Activated T-cell treated with anti-CD3 and anti-CD28 coated beads, Interleukin-2, amount 50 U/mL, for 72 hours (primary cell): ENCODE measurements at regions not wholly inside any gene's neighbourhood (a gene's known extent, or its start where the extent isn't known, plus 50 kb on each side); places are given as distances from the start of the nearest gene placed in this dataset.

Experiments used
- ATAC-seq, 2 donors: fragments of 150-1000 bp; cut with Tn5 transposase; replicated peaks in 1 of 2; 2 replicates each; pipeline ENCODE4 v1.10.0; 2021; ENCODE audit warnings: moderate library complexity in 2 of 2, mild to moderate bottlenecking in 1 of 2
- DNase-seq, 2 donors: peaks; one replicate each; pipeline ENCODE4 v3.0.0; 2021 to 2022; ENCODE audit warnings: mixed read lengths in 1 of 2
- H3K27ac Mint-ChIP-seq: one replicate; pipeline ENCODE4 v1.8.0; 2022; ENCODE audit warnings: mild to moderate bottlenecking, moderate library complexity, mixed read lengths
- H3K27me3 Mint-ChIP-seq: one replicate; pipeline ENCODE4 v1.8.0; 2022; ENCODE audit warnings: low read depth, mixed read lengths
- H3K36me3 Mint-ChIP-seq, 2 donors: one replicate each; pipeline ENCODE4 v1.8.0; 2022; ENCODE audit warnings: mixed read lengths in 2 of 2, mild to moderate bottlenecking in 1 of 2; ENCODE audit not compliant: insufficient read depth in 2 of 2
- H3K4me1 Mint-ChIP-seq: one replicate; pipeline ENCODE4 v1.8.0; 2022; ENCODE audit warnings: low read depth, mixed read lengths
- H3K4me3 Mint-ChIP-seq, 2 donors: one replicate each; pipeline ENCODE4 v1.8.0; 2022; ENCODE audit warnings: mild to moderate bottlenecking in 2 of 2, mixed read lengths in 2 of 2, moderate library complexity in 2 of 2
- H3K9me3 Mint-ChIP-seq, 2 donors: one replicate each; pipeline ENCODE4 v1.8.0; 2022; ENCODE audit warnings: mixed read lengths in 2 of 2

- no peak overlapping the region for H3K4me3 Mint-ChIP-seq
- peaks cover 18% of the 10 kb centered on the region for H3K27me3 Mint-ChIP-seq
- H3K4me1 Mint-ChIP-seq, result no peaks in the 10 kb centered on the region
- peaks cover 0 to 3% of the 10 kb centered on the region in 2 donors for H3K9me3 Mint-ChIP-seq
- DNase-seq, result no peak
- H3K27ac Mint-ChIP-seq, result no peak overlapping the region
- H3K36me3 Mint-ChIP-seq, result no peaks in the 10 kb centered on the region
- no peak for ATAC-seq
Observed at GRCh38 chr7:156543699-156544598, 96.6 kb upstream of the RNF32 start.

DNA sequence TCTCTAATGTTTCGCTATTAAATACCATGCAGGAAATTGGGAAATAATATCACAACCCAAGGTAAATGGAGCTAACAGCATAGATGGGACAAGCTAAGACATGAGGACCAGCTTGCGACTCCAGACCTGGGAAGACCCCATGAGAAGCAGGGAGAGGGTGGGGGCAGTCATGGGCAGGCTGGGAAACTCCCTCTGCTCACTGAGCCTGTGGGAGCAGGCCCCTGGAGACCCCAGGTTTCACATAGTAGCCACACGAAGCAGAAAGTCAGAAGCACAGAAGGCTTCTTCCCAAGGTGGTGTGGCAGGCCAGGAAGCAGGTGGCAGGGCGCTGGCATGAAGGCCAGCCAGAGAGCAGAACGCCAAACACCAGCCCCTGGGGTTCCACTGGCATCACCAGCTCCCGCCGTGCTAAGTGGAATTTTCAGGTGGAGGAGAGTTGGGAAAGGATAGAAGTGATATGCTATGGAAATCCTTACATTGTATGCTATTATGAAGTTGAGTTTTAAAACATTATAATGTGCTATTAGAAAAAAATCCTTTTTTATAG, 99.9 kb upstream of the RNF32 start:
- ATAC-seq (no peak), DNase-seq (no peak)
- Mint-ChIP-seq H3K27ac (no peak overlapping the region), H3K36me3 (no peaks in the 10 kb centered on the region), H3K27me3 (peaks cover 24% of the 10 kb centered on the region), H3K4me3 (no peak overlapping the region), H3K9me3 (no peaks in the 10 kb centered on the region), H3K4me1 (no peaks in the 10 kb centered on the region)

DNA sequence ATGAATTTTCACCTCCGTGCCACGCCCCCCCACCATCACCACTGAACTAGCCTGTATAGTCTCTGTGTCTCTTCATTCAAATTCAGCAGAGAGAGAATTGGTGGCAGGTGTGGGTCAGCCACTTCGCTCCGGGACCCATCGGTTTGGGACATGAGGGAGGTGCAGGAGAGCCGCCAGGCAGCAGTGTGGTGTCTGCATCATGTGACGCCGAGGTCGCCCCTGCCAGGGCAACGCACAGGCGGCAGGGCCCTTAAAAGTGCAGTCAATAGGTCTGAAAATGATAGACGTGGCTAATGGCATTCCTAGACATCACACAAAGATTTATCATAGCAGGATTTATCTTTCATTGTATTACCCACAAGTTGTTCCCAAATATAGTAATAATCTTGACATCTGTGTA, 100.6 kb upstream of the RNF32 start:
- Mint-ChIP-seq H3K9me3 (no peaks in the 10 kb centered on the region), H3K4me3 (no peak overlapping the region), H3K36me3 (no peaks in the 10 kb centered on the region), H3K27me3 (peaks cover 24% of the 10 kb centered on the region), H3K27ac (no peak overlapping the region), H3K4me1 (no peaks in the 10 kb centered on the region)
- ATAC-seq (no peak), DNase-seq (no peak)

DNA sequence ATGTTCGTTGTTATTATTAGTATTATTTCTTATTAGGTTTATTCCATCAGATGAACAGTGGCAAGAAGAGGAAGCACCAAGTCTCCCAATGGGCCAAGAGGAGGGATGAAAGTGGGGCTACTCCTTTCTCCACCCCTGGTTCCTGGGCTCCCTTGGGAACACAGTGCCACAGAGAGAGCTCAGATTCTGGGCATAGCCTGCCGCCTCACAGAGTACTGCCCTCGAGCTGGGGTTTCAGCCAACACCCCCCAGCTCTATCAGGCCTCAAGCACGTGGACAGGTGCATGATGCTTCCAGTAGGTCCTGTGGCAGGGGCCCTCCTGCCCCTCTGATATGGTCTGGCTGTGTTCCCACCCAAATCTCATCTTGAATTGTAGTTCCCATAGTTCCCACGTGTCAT, 103.6 kb upstream of the RNF32 start:
- no peak for ATAC-seq
- H3K27me3 Mint-ChIP-seq, result peaks cover 22% of the 10 kb centered on the region
- no peaks in the 10 kb centered on the region for H3K9me3 Mint-ChIP-seq
- H3K27ac Mint-ChIP-seq, result no peak overlapping the region
- H3K36me3 Mint-ChIP-seq, result no peaks in the 10 kb centered on the region
- no peak overlapping the region for H3K4me3 Mint-ChIP-seq
- H3K4me1 Mint-ChIP-seq, result no peaks in the 10 kb centered on the region
- no peak for DNase-seq

DNA sequence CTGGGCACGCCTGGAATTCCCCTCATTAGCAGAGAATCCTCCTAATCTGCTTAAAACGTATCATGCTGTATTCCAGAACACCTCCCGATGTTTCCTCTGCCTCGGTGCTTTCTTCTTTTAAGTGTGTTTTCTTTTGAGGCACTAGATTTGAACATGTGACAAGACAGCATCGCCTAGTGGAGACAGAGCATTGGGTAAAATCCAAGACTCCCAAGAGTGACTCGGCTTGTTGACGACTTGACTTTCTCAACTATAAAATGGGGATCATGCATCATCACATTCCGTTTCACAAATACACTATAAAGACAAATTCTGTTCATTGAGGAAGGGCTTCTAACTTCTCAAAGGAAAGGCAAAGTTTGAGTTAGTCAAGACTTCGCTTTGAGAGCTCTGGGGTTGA, 105.6 kb upstream of the RNF32 start:
- no peak overlapping the region for H3K4me3 Mint-ChIP-seq
- H3K36me3 Mint-ChIP-seq, result no peaks in the 10 kb centered on the region
- H3K9me3 Mint-ChIP-seq, result no peaks in the 10 kb centered on the region
- no peak overlapping the region for H3K27ac Mint-ChIP-seq
- DNase-seq (no peak), ATAC-seq (no peak)
- peaks cover 17% of the 10 kb centered on the region for H3K27me3 Mint-ChIP-seq
- no peaks in the 10 kb centered on the region for H3K4me1 Mint-ChIP-seq

- Mint-ChIP-seq H3K4me1 (no peaks in the 10 kb centered on the region), H3K27ac (no peak overlapping the region), H3K27me3 (peaks cover 13% of the 10 kb centered on the region), H3K4me3 (no peak overlapping the region), H3K9me3 (no peaks in the 10 kb centered on the region), H3K36me3 (no peaks in the 10 kb centered on the region)
- no peak for ATAC-seq
- no peak for DNase-seq
Observed at GRCh38 chr7:156533964-156534363, 106.6 kb upstream of the RNF32 start.

- no peak for ATAC-seq
Observed at GRCh38 chr7:156533420-156533819, 107.2 kb upstream of the RNF32 start.

GRCh38 chr7:156532016-156532602, 108.5 kb upstream of the RNF32 start:
- no peaks in the 10 kb centered on the region for H3K27me3 Mint-ChIP-seq
- H3K27ac Mint-ChIP-seq, result no peak overlapping the region
- no peaks in the 10 kb centered on the region for H3K9me3 Mint-ChIP-seq
- DNase-seq, result no peak
- no peak for ATAC-seq
- no peaks in the 10 kb centered on the region for H3K4me1 Mint-ChIP-seq
- no peaks in the 10 kb centered on the region for H3K36me3 Mint-ChIP-seq
- no peak overlapping the region for H3K4me3 Mint-ChIP-seq

More at GRCh38 chr7:156533420-156533819, 107.2 kb upstream of the RNF32 start:
- peaks cover 12% of the 10 kb centered on the region for H3K27me3 Mint-ChIP-seq
- no peak overlapping the region for H3K4me3 Mint-ChIP-seq
- H3K36me3 Mint-ChIP-seq, result no peaks in the 10 kb centered on the region
- H3K9me3 Mint-ChIP-seq, result no peaks in the 10 kb centered on the region
- H3K4me1 Mint-ChIP-seq, result no peaks in the 10 kb centered on the region
- DNase-seq, result no peak
- no peak overlapping the region for H3K27ac Mint-ChIP-seq

GRCh38 chr7:156529956-156530355, 110.6 kb upstream of the RNF32 start:
- H3K9me3 Mint-ChIP-seq, result no peaks in the 10 kb centered on the region
- no peaks in the 10 kb centered on the region for H3K27me3 Mint-ChIP-seq
- ATAC-seq (no peak), DNase-seq (no peak)
- no peak overlapping the region for H3K27ac Mint-ChIP-seq
- H3K4me1 Mint-ChIP-seq, result no peaks in the 10 kb centered on the region
- no peaks in the 10 kb centered on the region for H3K36me3 Mint-ChIP-seq
- H3K4me3 Mint-ChIP-seq, result no peak overlapping the region

- Mint-ChIP-seq H3K4me1 (no peaks in the 10 kb centered on the region), H3K27ac (no peak overlapping the region), H3K4me3 (no peak overlapping the region), H3K36me3 (no peaks in the 10 kb centered on the region), H3K9me3 (no peaks in the 10 kb centered on the region), H3K27me3 (no peaks in the 10 kb centered on the region)
- ATAC-seq, result no peak
- no peak for DNase-seq
Observed at GRCh38 chr7:156527458-156527890, 113.1 kb upstream of the RNF32 start.

- Mint-ChIP-seq H3K4me1 (no peaks in the 10 kb centered on the region), H3K27me3 (peaks cover 9% of the 10 kb centered on the region), H3K36me3 (no peaks in the 10 kb centered on the region), H3K4me3 (no peak overlapping the region), H3K9me3 (no peaks in the 10 kb centered on the region), H3K27ac (no peak overlapping the region)
- ATAC-seq (no peak), DNase-seq (no peak)
Observed at GRCh38 chr7:156524818-156525597, 115.6 kb upstream of the RNF32 start.

GRCh38 chr7:156523447-156524048, 117.0 kb upstream of the RNF32 start:
- DNase-seq (no peak), ATAC-seq (no peak)
- Mint-ChIP-seq H3K36me3 (no peaks in the 10 kb centered on the region), H3K27ac (no peak overlapping the region), H3K4me1 (no peaks in the 10 kb centered on the region), H3K4me3 (no peak overlapping the region), H3K9me3 (no peaks in the 10 kb centered on the region), H3K27me3 (peaks cover 9% of the 10 kb centered on the region)

DNA sequence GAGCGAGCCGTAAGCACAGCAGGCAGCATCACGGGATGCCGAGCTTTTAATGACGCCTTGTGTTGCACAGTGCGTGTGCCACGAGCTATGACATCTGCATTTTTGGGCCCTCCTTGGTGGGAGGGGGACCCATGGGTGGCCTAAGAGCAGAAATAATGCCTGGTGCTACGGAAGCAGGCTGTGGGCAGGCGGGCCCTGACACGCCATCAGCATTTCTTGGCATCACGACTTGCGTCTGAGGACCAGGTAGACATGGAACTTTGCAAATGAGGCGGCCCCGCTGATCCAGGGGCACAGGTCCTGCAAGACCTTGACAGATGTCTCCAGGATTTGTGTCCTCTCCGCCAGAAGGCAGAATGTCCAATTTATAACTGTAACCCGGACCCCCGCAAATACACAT, 117.8 kb upstream of the RNF32 start:
- Mint-ChIP-seq H3K4me1 (no peaks in the 10 kb centered on the region), H3K27ac (no peak overlapping the region), H3K4me3 (no peak overlapping the region), H3K36me3 (no peaks in the 10 kb centered on the region), H3K27me3 (peaks cover 9% of the 10 kb centered on the region), H3K9me3 (no peaks in the 10 kb centered on the region)
- ATAC-seq, result no peak
- DNase-seq, result no peak
